ENCODE measurements at regions not wholly inside any gene's neighbourhood (a gene's known extent, or its start where the extent isn't known, plus 50 kb on each side); places are given as distances from the start of the nearest gene placed in this dataset.
"Not testable (repeated sequence)": the region's sequence is repeated elsewhere in the genome, so short reads cannot be mapped to it uniquely, and the experiment has no call there.

- no peak for DNase-seq (ENCODE audit: low spot score)
Measured at GRCh38 chr15:56811586-56811985, 78.3 kb upstream of the ZNF280D start.

GRCh38 chr15:56808160-56808559 lies 74.9 kb upstream of the ZNF280D start:
- DNase-seq (ENCODE audit: low spot score), result no peak

- peak; percentile 9 for DNase-seq (ENCODE audit: low spot score)
Measured at GRCh38 chr15:56806148-56806536, 72.8 kb upstream of the ZNF280D start.

- DNase-seq (ENCODE audit: low spot score), result peak; percentile 77
Measured at GRCh38 chr15:56805466-56806147, 72.3 kb upstream of the ZNF280D start.

- DNase-seq (ENCODE audit: low spot score), result no peak
Measured at GRCh38 chr15:56804938-56805337, 71.6 kb upstream of the ZNF280D start.

- DNase-seq (ENCODE audit: low spot score), result no peak
Measured at GRCh38 chr15:56804279-56804678, 71.0 kb upstream of the ZNF280D start.

GRCh38 chr15:56802161-56802560 lies 68.9 kb upstream of the ZNF280D start:
- DNase-seq (ENCODE audit: low spot score), result no peak

- no peak for DNase-seq (ENCODE audit: low spot score)
Measured at GRCh38 chr15:56798639-56799038, 65.3 kb upstream of the ZNF280D start.

GRCh38 chr15:56797720-56798275 lies 64.5 kb upstream of the ZNF280D start:
- no peak for DNase-seq (ENCODE audit: low spot score)

- no peak for DNase-seq (ENCODE audit: low spot score)
Measured at GRCh38 chr15:56795502-56795901, 62.2 kb upstream of the ZNF280D start.

GRCh38 chr15:56794553-56795329 lies 61.4 kb upstream of the ZNF280D start:
- DNase-seq (ENCODE audit: low spot score), result no peak

- DNase-seq (ENCODE audit: low spot score), result no peak
Measured at GRCh38 chr15:56794165-56794552, 60.9 kb upstream of the ZNF280D start.

GRCh38 chr15:56792211-56792610 lies 58.9 kb upstream of the ZNF280D start:
- DNase-seq (ENCODE audit: low spot score), result no peak

- not testable (repeated sequence) for DNase-seq (ENCODE audit: low spot score)
Measured at GRCh38 chr15:56791521-56791920, 58.2 kb upstream of the ZNF280D start.

GRCh38 chr15:56788359-56788758 lies 55.0 kb upstream of the ZNF280D start:
- no peak for DNase-seq (ENCODE audit: low spot score)

- no peak for DNase-seq (ENCODE audit: low spot score)
Measured at GRCh38 chr15:56786966-56787365, 53.7 kb upstream of the ZNF280D start.

- DNase-seq (ENCODE audit: low spot score), result no peak
Measured at GRCh38 chr15:56783857-56784661, 50.8 kb upstream of the ZNF280D start.

- no peak for DNase-seq (ENCODE audit: low spot score)
Measured at GRCh38 chr15:56783156-56783856, 50.0 kb upstream of the ZNF280D start.
